Prostate gland (tissue), 2 donors: ENCODE measurements at regions not wholly inside any gene's neighbourhood (a gene's known extent, or its start where the extent isn't known, plus 50 kb on each side); places are given as distances from the start of the nearest gene placed in this dataset.

ENCODE experiments used
- POLR2AphosphoS5 ChIP-seq: sonication (generic); formaldehyde crosslinking; IDR thresholded peaks from one replicate; pipeline ENCODE4 v1.6.1; 2017; ENCODE audit warnings: antibody characterized with exemption
- TF ChIP-seq, protein P1 (sequence below), 4 experiments: fragments of 200-600 bp in 2 of 4; fragments of 450-650 bp in 2 of 4; sonication (generic) in 2 of 4; IDR thresholded peaks; 1 replicate in 3 of 4; 2 replicates in 1 of 4; pipeline ENCODE4 v1.5.1; 2016 to 2019; ENCODE audit warnings: antibody characterized with exemption in 4 of 4, mild to moderate bottlenecking in 2 of 4, moderate library complexity in 2 of 4

DNA sequence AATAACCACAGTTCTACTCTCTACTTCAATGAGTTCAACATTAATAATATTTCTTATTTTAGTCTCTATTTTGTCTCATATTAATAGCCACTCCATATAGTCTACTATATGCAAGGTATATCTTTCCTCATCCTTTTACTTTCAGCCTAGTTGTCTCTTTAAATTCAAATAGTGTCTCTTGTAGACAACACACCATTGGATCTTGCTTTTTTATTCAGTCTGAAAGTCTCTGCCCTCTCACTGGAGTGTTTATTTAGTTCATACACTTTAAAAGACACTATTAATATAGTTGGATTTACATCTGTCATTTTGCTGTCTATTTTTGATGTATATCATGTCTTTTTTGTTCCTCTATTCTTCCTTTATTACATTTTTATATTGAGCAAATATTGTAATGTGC, 103.5 kb downstream of the RFPL4B start:
- TF ChIP-seq POLR2AphosphoS5, result no peak
- TF ChIP-seq, protein P1, sequence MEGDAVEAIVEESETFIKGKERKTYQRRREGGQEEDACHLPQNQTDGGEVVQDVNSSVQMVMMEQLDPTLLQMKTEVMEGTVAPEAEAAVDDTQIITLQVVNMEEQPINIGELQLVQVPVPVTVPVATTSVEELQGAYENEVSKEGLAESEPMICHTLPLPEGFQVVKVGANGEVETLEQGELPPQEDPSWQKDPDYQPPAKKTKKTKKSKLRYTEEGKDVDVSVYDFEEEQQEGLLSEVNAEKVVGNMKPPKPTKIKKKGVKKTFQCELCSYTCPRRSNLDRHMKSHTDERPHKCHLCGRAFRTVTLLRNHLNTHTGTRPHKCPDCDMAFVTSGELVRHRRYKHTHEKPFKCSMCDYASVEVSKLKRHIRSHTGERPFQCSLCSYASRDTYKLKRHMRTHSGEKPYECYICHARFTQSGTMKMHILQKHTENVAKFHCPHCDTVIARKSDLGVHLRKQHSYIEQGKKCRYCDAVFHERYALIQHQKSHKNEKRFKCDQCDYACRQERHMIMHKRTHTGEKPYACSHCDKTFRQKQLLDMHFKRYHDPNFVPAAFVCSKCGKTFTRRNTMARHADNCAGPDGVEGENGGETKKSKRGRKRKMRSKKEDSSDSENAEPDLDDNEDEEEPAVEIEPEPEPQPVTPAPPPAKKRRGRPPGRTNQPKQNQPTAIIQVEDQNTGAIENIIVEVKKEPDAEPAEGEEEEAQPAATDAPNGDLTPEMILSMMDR (IDR thresholded peaks at IDR 0.05), result no peak
